Panc1 (cell line): ENCODE measurements at regions not wholly inside any gene's neighbourhood (a gene's known extent, or its start where the extent isn't known, plus 50 kb on each side); places are given as distances from the start of the nearest gene placed in this dataset.

Experiments used
- ATAC-seq: fragments of 200-7000 bp; cut with Tn5 transposase; 2 replicates; pipeline ENCODE4 v1.9.1; 2020; ENCODE audit warnings: mild to moderate bottlenecking, moderate library complexity
- BruUV-seq: library from RNA; stranded (reverse); fragments of 400-500 nt; replicated peaks from 2 replicates; lab custom pipeline; 2021; lab: Mats Ljungman, UMichigan
- CTCF ChIA-PET: fragments of 300-600 bp; sonication (Branson Sonifier 250); formaldehyde crosslinking; loops from one replicate; lab custom pipeline; 2022; ENCODE audit warnings: antibody characterized with exemption; lab: Charles Lee
- POLR2A ChIA-PET: fragments of 300-600 bp; sonication (Branson Sonifier 250); formaldehyde crosslinking; loops from one replicate; lab custom pipeline; 2022; ENCODE audit warnings: antibody characterized with exemption; lab: Charles Lee
- DNase-seq: peaks from one replicate; pipeline ENCODE4 v3.0.0-alpha.2; 2010; ENCODE audit warnings: low read depth, low spot score
- H3K27ac ChIP-seq: 2 replicates; pipeline ENCODE4 v1.5.1; 2011; ENCODE audit warnings: mild to moderate bottlenecking, low read length, inconsistent platforms
- H3K27me3 ChIP-seq: fragments of 200-500 bp; sonication (Bioruptor generic); 2 replicates; pipeline ENCODE4 v1.6.0; 2014; ENCODE audit warnings: low read length, inconsistent platforms; ENCODE audit not compliant: control insufficient read depth, insufficient read depth
- H3K36me3 ChIP-seq: fragments of 200-500 bp; sonication (Bioruptor generic); 2 replicates; pipeline ENCODE4 v1.5.1; 2014; ENCODE audit warnings: inconsistent platforms, mild to moderate bottlenecking, low read length, moderate library complexity; ENCODE audit not compliant: control insufficient read depth, insufficient read depth
- H3K4me1 ChIP-seq: 2 replicates; pipeline ENCODE4 v1.5.1; 2011; ENCODE audit warnings: inconsistent platforms, mild to moderate bottlenecking, low read length, moderate library complexity; ENCODE audit not compliant: control insufficient read depth, insufficient read depth
- H3K4me3 ChIP-seq, 2 experiments: 2 replicates each; pipeline ENCODE4 v1.5.1; 2011 to 2012; ENCODE audit warnings: low read depth in 2 of 2, low read length in 2 of 2, mild to moderate bottlenecking in 2 of 2, inconsistent platforms in 1 of 2, moderate library complexity in 1 of 2
- H3K9me3 ChIP-seq: fragments of 200-500 bp; sonication (Bioruptor generic); 2 replicates; pipeline ENCODE4 v1.5.1; 2014; ENCODE audit warnings: low read depth, mild to moderate bottlenecking, inconsistent platforms, low read length, moderate library complexity; ENCODE audit not compliant: control insufficient read depth, insufficient read depth
- CTCF ChIP-seq: fragments of 450-650 bp; IDR thresholded peaks from 2 replicates; pipeline ENCODE4 v1.5.1; 2017; ENCODE audit warnings: mild to moderate bottlenecking
- POLR2AphosphoS5 ChIP-seq: IDR thresholded peaks from 2 replicates; pipeline ENCODE4 v1.6.1; 2012; ENCODE audit warnings: mild to moderate bottlenecking, low read depth, low read length, moderate library complexity
- REST ChIP-seq, 2 experiments: IDR thresholded peaks; 2 replicates each; pipeline ENCODE4 v1.6.1; 2011 to 2012; ENCODE audit warnings: low read depth in 2 of 2, control low read depth in 1 of 2, low read length in 1 of 2, mild to moderate bottlenecking in 1 of 2, moderate library complexity in 1 of 2; ENCODE audit not compliant: insufficient read depth in 1 of 2
- SIN3A ChIP-seq: IDR thresholded peaks from 2 replicates; pipeline ENCODE4 v1.6.1; 2012; ENCODE audit warnings: low read depth, mild to moderate bottlenecking, low read length, moderate library complexity, borderline replicate concordance; ENCODE audit not compliant: insufficient read depth
- TCF7L2 ChIP-seq: IDR thresholded peaks from 2 replicates; pipeline ENCODE4 v1.6.1; 2011; ENCODE audit warnings: mild to moderate bottlenecking, low read depth, low read length, inconsistent platforms
- in situ Hi-C: cut with HindIII; loops from 2 replicates; pipeline ENCODE4 v1.10.0; 2016; ENCODE audit warnings: low sequenced_read_pairs, low pct_unique_long_range_greater_than_20kb
- intact Hi-C: fragments of 100-400 bp; cut with micrococcal nuclease; formaldehyde crosslinking; loops from one replicate; pipeline ENCODE4 v1.10.0; 2022; ENCODE audit not compliant: unreplicated experiment

GRCh38 chr1:98550076-98550475 is 111.4 kb upstream of the SNX7 start:
- H3K27ac ChIP-seq: no peak overlapping the region
- ChIA-PET CTCF (no interaction called here), POLR2A (no interaction called here)
- in situ Hi-C loops (no loop called here), intact Hi-C loops (no loop called here)
- no peak overlapping the region for H3K4me3 ChIP-seq
- DNase-seq (no peak), ATAC-seq (no peak)
- TF ChIP-seq SIN3A (no peak), POLR2AphosphoS5 (no peak), CTCF (no peak), REST (IDR thresholded peaks at IDR 0.05; ENCODE audit: insufficient read depth in 1 of 2, low read depth in 2 of 2, low read length in 1 of 2) (no peak), TCF7L2 (no peak)
- no peaks in the 10 kb centered on the region for H3K27me3 ChIP-seq
- H3K9me3 ChIP-seq: no peaks in the 10 kb centered on the region
- no TSS peak for BruUV-seq
- no peaks in the 10 kb centered on the region for H3K4me1 ChIP-seq
- H3K36me3 ChIP-seq: no peaks in the 10 kb centered on the region

GRCh38 chr1:98546319-98546718 is 115.2 kb upstream of the SNX7 start:
- H3K27me3 ChIP-seq: no peaks in the 10 kb centered on the region
- in situ Hi-C loops: no loop called here
- no peak for DNase-seq
- H3K9me3 ChIP-seq: no peaks in the 10 kb centered on the region
- H3K27ac ChIP-seq: no peak overlapping the region
- no peak overlapping the region for H3K4me3 ChIP-seq
- H3K4me1 ChIP-seq: no peaks in the 10 kb centered on the region
- intact Hi-C loops: no loop called here
- ChIA-PET CTCF (no interaction called here), POLR2A (no interaction called here)
- no peak for TF ChIP-seq SIN3A
- no peak for TF ChIP-seq REST (IDR thresholded peaks at IDR 0.05; ENCODE audit: insufficient read depth in 1 of 2, low read depth in 2 of 2, low read length in 1 of 2)
- no peak for TF ChIP-seq TCF7L2
- TF ChIP-seq CTCF: no peak
- no peak for TF ChIP-seq POLR2AphosphoS5
- ATAC-seq: no peak
- no peaks in the 10 kb centered on the region for H3K36me3 ChIP-seq
- no TSS peak for BruUV-seq
